ENCODE measurements at regions not wholly inside any gene's neighbourhood (a gene's known extent, or its start where the extent isn't known, plus 50 kb on each side); places are given as distances from the start of the nearest gene placed in this dataset.

GRCh38 chr20:24868959-24869358 is 80.1 kb upstream of the CST7 start:
- TF ChIP-seq SMARCB1 (IDR thresholded peaks at IDR 0.05; ENCODE audit: insufficient read length, low read depth), result no peak
- TF ChIP-seq SRSF7 (optimal IDR thresholded peaks at IDR 0.05; ENCODE audit: low read depth, low read length), result no peak
- no peak for TF ChIP-seq ZNF551 (CRISPR knock-in tag; IDR thresholded peaks at IDR 0.05)
- TF ChIP-seq ZNF140 (CRISPR knock-in tag; IDR thresholded peaks at IDR 0.05), result no peak
- no peak for TF ChIP-seq COPS2 (conservative IDR thresholded peaks at IDR 0.05)
- no peak for TF ChIP-seq ZNF830 (CRISPR knock-in tag; IDR thresholded peaks at IDR 0.05)
- TF ChIP-seq ZEB2 (IDR thresholded peaks at IDR 0.05), result no peak
- no peak for TF ChIP-seq GTF2B (IDR thresholded peaks at IDR 0.05; ENCODE audit: extremely low read depth, insufficient read length)
- TF ChIP-seq ELF4 (CRISPR knock-in tag; IDR thresholded peaks at IDR 0.05), result no peak
- no peak for TF ChIP-seq NKRF (IDR thresholded peaks at IDR 0.05; ENCODE audit: borderline replicate concordance)
- no peak for TF ChIP-seq U2AF2 (optimal IDR thresholded peaks at IDR 0.05; ENCODE audit: low read depth, low read length)
- no peak for TF ChIP-seq ZNF592 (IDR thresholded peaks at IDR 0.05)
- no peak for TF ChIP-seq ATF6 (CRISPR knock-in tag; IDR thresholded peaks at IDR 0.05)
- TF ChIP-seq POLR2AphosphoS5 (IDR thresholded peaks at IDR 0.05; ENCODE audit: control insufficient read depth, insufficient read depth, low read depth, low read length), result no peak
- no peak for TF ChIP-seq ZNF408 (CRISPR knock-in tag; IDR thresholded peaks at IDR 0.05; ENCODE audit: low read depth)
- no peak for TF ChIP-seq BRD9 (IDR thresholded peaks at IDR 0.05; ENCODE audit: low read depth, partially characterized antibody)
- in situ Hi-C loops (cut with MboI), result no loop called here
- no peaks in the 10 kb centered on the region for H3K4me1 ChIP-seq (replicated peaks in 1 of 2; ENCODE audit: control insufficient read depth in 2 of 2, insufficient read depth in 2 of 2, low read length in 2 of 2)
- no peaks in the 10 kb centered on the region for H3K79me2 ChIP-seq (ENCODE audit: control insufficient read depth, insufficient read depth, low read length)
- H3K4me2 ChIP-seq (ENCODE audit: insufficient read depth, low read length), result no peak overlapping the region
- intact Hi-C loops (cut with micrococcal nuclease), result no loop called here
- no peak overlapping the region for H3K27ac ChIP-seq (ENCODE audit: extremely low read depth, low read depth, low read length)
- no TSS peak for BruUV-seq (replicated peaks)
- H3K9me3 ChIP-seq (replicated peaks; ENCODE audit: control insufficient read depth, insufficient read depth, low read depth, low read length), result no peaks in the 10 kb centered on the region
- H3K27me3 ChIP-seq (ENCODE audit: control insufficient read depth in 2 of 2, insufficient read depth in 2 of 2, low read length in 2 of 2), result no peaks in the 10 kb centered on the region; a peak in 1 of 5 replicates
- CTCF ChIA-PET (ENCODE audit: low intra/inter-chr PET ratio), result no interaction called here
- H3K36me3 ChIP-seq (ENCODE audit: control insufficient read depth, insufficient read depth, low read length), result no peaks in the 10 kb centered on the region
- H3K4me3 ChIP-seq, result no peak overlapping the region
- POLR2A ChIA-PET, result no interaction called here
- DNase-seq (ENCODE audit: extremely low read depth in 1 of 4, low spot score in 3 of 4) (no peak), ATAC-seq (no peak), FAIRE-seq (no peak)
- H3K9me1 ChIP-seq (ENCODE audit: control insufficient read depth, insufficient read depth, low read length), result no peaks in the 10 kb centered on the region
- H3K9ac ChIP-seq (ENCODE audit: insufficient read depth in 1 of 2, low read depth in 2 of 2, low read length in 2 of 2), result no peak overlapping the region
- no peaks in the 10 kb centered on the region for H4K20me1 ChIP-seq (replicated peaks; ENCODE audit: control insufficient read depth, insufficient read depth, low read length)
- 5% methylated on average over 4 of the region's 6 CpGs for WGBS (ENCODE audit: insufficient coverage, low coverage, missing lambda C conversion rate)
- H2AFZ ChIP-seq (ENCODE audit: low read depth, low read length), result no peak overlapping the region
